GM18873 (cell line): ENCODE measurements at regions not wholly inside any gene's neighbourhood (a gene's known extent, or its start where the extent isn't known, plus 50 kb on each side); places are given as distances from the start of the nearest gene placed in this dataset.
"Not testable (repeated sequence)": the region's sequence is repeated elsewhere in the genome, so short reads cannot be mapped to it uniquely, and the experiment has no call there.

Experiments used
- ATAC-seq: cut with Tn5 transposase; IDR thresholded peaks from one replicate; pipeline ENCODE4 v1.9.1; 2021; ENCODE audit warnings: mild to moderate bottlenecking, moderate library complexity, moderate number of reproducible peaks; ENCODE audit not compliant: unreplicated experiment, low FRiP score

DNA sequence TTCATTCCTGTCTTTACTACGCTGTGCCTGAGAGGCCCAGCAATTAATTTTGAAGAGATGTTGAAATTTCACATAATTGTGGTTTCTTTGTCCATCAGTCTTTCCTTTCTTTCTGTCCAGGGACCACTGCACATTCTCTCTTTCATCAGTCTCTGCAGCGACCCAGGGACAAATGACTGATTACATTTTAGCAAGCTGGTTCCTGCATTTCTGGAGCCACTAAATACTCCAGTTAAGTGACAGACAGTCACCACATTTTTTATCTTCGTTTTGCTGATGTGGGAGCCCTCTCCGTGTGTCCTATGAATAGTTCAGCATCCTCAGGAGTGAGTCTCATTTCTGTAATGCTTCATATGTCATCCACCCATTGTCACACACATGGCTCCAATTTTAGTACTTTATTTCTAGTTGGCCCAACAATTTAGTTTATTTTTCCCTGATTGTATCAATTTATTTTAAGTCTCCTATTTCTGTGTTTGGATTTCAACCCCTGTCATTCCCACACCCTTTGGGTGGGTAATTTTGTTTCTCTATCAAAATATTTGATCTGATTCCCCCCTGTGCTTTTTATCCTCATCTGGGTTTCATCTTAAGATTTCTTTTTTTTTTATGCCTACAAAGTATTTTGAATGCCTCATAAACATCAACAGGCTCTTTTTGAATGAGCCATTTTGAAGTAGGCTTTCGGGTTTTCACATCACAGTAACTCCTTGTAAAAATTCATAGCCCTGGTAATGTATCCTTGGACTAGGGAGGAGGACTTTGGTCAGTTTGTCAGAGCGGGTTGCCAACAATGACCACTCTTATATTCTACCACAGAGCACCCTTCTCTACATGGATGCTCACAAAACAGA, 1196.5 kb downstream of the GALC start:
- ATAC-seq: no peak

DNA sequence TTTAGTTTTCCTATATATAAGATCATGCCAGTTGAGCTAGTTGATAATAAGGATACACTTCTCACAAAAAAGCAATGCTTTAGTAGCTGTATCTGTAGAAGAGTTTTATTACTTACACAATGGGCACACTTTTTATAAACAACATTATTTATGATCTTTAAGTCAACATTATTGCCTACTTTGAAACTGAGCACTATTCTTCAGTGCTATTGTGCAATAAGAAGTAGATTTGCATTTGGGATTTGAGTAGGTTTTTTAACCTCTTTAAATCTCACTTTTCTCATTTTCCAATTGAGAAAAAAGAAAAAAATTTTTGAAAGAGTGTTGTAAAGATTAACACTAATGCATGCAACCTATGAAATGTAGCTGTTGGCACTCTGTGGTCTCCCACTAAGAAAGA, 1198.3 kb downstream of the GALC start:
- ATAC-seq: no peak

DNA sequence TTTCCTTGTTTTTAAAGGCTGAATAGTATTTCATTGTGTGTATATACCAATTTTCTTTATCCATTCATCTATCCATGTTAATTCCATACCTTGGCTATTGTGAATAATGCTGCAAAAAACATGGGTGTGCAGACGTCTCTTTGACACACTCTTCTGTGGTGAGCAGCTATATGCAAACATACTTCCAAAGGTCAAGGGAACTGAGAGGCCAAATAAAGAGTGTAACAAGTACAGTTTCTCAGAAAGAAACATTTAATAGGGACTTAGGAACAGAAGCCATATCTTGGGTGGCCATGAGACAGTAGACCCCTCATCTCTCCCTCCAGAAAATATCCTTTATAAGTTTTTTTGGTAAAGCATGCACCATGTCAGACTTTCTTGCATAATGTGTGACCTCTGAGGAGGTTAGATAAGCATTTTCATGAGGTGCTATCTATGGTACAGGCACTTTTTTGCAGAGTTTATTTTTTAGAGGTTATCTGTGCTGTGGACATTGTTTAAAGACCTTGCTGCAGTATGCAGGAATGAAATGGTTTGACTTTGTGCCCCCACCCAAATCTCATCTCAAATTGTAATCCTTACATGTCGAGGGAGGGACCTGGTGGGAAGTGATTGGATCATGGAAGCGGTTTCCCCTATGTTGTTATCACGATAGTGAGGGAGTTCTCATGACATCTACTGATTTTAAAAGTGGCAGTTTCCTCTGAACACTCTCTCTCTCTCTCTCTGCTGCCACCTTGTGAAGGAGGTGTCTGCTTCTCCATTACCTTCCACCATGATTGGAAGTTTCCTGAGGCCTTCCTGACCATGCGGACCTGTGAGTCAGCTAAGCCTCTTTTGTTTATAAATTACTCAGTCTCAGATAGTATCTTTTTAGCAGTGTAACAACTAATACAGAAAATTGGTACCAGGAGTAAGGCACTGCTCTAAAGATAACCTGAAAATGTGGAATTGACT, 1202.3 kb downstream of the GALC start:
- ATAC-seq: no peak

DNA sequence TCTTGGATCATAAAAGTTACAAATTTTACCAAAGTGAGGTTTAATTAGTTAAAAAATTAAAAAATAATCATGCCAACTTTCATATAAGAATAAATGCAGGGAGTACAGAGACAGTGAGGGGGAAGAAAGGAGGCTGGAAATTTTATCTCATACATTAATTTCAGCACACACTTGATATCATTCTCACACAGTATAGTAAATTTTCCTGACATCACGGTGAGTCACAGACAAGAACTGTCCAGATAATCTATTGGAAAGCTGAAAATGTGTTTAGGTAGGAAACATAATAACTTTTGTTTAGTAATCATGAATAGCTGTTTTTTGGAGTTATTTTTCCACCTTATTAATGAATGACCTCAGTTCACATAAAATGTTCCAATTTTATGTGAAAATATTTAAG, 1204.8 kb downstream of the GALC start:
- ATAC-seq: no peak

DNA sequence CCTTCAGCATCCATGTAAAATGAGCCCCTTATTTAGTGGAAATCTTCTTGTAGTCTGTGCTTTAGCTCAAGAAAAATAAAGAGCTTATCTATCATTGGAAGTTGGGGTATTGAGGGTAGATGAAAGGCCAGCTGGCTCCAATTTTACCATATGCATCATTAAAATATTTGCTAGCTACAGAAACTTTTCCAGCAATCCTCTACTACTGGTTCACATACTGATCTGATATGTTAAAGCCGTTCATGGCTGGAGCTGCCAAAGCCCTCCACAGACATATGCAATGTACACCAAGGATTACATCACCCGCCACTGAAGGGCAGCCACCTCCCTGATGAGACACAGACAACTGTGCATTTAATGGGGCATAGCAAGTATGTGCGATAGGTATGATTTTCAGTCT, 1205.3 kb downstream of the GALC start:
- ATAC-seq: no peak

DNA sequence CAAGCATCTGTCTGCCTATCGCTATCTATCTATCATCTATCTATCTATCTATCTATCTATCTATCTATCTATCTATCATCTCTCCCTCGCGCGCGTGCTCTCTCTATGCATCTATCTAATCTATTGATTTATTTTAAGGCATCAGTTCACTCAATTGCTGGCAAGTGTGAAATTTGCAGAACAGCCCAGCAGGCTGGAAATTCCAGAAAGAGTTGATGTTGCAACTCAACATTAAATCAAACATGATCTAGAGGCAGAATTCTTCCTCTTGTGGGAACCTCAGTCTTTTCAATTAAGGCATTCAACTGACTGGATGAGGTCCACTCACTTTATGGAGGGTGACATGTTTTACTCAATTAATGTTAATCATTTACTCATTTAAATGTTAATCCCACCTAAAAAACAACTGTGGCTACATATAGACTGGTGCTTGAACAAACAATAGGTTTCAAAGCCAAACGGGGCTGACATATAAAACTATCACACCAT, 1210.8 kb downstream of the GALC start:
- ATAC-seq: no peak

DNA sequence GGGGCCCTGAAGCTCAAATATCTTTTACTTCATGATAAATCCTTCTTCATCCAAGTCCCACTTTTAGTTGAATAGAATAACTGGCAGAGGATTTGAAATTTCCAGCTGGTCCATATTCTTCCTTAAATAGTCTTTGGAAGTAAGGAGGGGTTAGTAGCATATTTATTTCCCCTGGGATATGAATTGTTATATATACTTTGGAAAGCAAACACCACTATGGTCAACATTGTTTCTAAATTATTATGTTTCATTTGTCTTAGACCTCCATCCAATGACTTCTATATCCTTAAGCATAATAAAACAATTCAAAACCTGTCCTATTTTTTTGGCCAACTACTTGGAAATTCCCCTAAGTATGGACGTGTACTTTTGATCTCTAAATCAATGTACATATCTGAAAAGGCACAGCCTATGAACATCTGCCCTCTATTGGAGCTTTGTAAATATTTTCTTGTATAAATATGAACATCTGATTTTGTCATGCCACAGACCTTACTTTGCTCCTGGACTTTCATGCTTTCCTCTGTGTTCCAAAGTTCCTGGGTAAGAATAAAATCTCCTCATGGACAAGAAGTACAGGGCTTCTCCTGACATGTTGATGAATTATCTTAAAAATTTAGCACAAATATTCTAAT, 1212.0 kb downstream of the GALC start:
- no peak for ATAC-seq

DNA sequence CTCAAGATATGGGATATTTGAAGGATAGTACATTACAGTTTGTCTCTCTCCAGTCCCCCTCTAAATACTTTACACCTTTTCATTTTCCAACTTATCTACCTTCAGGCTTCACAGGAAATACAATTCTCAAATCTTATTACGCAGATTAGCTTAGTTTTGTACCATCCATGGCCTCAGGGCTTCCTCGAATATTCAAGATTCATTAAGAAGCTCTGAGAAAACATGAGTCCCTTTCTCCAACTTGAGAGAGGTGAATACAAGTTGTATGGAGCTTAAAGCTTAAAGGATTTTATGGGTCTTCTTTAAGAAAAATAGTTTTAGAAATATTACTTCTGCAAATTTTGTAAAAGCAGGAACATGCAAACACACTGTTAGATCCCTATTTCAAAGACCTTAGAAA, 1212.5 kb downstream of the GALC start:
- ATAC-seq: no peak

DNA sequence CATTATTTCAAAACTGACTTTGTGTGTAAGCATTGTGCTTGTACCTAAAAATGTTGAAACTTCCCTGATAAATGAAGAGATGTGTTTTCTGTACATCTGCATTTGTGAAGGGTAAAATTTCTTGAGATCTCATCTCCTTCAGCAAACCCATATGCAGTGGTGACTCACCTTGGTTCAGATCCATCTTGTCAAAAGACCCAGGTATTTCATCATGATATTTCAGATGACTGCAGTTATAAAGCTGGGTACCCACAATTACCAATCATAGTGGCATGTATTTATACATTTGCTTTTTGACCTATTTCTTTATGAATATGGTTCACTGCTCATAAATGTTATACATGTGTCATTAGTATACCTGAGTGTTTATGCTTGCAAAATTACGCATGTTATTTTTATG, 1213.6 kb downstream of the GALC start:
- no peak for ATAC-seq

DNA sequence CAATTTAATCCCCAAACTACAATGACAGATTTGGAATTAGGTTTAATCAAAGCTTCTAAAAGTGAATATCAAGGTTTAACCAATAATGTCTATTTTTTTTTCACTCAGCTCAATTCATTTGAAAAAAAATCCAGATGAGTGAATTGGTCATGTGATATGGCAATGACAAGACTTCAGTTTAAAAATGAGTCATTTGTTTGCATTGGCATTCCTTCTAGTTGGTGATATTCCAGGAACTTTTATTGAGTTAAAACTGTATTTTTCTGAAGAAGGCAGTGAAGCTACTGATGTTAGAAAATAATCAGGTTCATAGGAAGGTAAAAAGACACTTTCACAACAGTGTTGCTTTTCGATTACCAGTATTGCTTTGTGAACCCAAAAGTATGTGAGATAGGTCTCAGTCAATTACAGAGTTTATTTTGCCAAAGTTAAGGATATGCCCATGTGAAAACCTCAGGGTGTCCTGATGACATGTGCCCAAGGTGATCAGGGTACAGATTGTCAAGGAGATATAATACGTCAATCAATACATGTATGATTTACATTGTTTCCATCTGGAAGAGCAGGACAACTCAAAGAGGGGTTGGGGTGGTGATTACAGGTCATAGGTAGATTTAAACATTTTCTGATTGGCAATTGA, 1214.9 kb downstream of the GALC start:
- no peak for ATAC-seq

DNA sequence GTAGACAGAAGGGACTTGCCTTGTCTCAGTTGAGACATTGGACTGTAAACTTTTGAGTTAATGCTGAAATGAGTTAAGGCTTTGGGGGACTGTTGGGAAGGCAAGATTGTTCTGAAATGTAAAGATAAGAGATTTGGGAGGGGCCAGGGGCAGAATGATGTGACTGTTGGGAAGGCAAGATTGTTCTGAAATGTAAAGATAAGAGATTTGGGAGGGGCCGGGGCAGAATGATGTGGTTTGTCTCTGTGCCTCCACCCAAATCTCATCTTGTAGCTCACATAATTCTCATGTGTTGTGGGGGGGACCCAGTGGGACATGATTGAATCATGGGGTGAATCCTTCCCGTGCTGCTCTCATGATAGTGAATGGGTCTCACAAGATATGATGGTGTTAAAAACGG, 1217.1 kb downstream of the GALC start:
- not testable (repeated sequence) for ATAC-seq

DNA sequence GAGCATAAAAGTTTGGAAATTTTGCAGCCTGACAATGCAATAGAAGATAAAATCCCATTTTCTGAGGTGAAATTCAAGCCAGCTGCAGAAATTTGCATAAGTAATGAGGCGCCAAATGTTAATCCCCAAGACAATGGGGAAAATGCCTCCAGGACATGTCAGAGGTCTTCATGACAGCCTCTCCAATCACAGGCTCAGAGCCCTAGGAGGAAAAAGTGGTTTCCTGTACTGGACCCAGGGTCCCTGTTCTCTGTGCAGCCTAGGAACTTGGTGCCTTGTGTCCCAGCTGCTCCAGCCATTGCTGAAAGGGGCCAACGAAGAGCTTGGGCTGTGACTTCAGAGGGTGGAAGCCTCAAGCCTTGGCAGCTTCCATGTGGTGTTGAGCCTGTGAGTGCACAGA, 1218.1 kb downstream of the GALC start:
- no peak for ATAC-seq

DNA sequence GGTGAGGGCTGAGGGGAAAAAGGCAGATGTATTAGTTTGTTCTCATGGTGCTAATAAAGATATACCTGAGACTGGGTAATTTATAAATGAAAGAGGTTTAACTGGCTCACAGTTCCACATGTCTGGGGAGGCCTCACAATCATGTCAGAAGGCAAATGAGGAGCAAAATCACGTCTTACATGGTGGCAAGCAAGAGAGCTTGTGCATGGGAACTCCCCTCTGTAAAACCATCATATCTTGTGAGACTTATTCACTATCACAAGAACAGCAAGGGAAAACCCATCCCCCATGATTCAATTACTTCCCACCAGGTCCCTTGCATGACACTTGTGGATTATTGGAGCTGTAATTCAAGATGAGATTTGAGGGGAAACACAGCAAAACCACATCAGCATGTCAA, 1220.9 kb downstream of the GALC start:
- no peak for ATAC-seq

DNA sequence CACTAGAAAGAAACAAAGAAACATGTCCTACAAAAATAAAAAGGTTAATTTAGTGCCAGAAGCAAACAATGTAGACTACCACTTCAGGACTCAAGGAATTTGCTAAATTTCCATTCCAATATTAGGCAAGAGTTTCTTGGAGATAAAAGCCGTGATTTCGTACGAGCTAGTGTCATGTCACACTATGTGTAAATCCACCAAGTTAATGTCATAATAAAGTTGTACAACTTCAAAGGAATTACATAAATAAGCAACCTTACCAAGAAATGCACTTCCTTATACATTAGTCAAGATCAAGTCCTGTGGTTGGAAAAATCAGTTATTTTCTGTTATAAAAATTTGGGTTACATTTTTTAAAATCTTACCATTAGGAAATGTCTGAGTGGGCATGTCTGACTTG, 1222.8 kb downstream of the GALC start:
- no peak for ATAC-seq

DNA sequence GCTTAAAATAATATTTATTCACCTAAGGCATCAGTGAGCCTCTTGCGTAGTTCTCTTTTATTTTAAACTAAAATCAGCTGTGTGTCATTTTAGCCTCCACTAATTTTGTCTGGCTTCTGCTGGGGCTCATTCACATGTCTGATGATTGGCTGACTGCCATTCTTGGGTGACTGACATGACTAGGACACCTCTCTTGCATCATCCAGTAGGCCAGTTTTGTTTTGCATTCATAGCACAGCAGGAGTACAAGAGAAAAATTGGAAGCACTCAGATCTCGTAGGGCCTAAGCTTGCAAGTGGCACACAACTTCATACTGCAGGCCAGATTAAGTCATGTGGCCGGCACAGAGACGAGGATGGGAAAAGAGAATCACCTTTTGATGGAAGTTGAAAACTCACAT, 1226.5 kb downstream of the GALC start:
- ATAC-seq: no peak

DNA sequence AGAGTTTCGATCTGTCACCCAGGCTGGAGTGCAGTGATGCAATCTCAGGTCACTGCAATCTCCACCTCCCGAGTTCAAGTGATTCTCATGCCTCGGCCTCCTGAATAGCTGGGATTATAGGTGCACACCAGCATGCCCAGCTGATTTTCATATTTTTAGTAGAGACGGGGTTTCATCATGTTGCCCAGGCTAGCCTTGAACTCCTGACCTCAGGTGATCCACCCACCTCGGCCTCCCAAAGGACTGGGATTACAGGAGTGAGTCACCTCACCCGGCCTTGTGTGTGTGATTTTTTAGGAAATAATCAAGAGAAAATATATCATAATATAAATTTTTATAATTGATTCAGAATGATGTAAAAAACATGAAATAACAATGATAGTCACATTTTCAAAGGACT, 1231.4 kb downstream of the GALC start:
- ATAC-seq: no peak

DNA sequence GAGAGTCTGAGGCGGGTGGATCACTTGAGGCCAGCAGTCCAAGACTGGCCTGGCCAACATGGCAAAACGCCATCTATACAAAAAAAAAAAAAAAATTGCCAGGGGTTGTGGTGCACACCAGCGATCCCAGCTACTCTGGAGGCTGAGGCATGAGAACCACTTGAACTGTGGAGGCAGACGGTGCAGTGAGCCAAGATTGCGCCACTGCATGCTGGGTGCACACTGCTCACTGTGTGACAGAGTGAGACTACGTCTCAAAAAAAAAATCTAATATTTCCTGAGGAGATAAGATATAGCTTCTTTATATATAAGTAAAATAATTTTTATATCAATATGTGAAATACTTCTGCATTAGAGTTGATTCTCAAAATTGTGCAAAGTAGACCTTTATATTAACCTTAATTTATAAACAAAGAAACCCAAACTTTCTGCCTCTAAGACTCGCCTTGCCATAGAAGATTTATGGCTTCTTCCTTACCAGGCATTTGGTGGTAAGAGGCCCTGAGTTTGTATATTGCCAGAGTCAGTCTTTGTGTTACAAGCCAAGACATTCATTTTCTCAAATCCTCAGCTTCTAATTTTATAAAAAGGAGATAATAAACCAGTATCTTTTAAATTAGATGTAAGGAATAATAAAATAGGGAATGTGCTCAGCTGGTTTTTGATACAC, 1226.7 kb downstream of the FLRT2 start:
- no peak for ATAC-seq

DNA sequence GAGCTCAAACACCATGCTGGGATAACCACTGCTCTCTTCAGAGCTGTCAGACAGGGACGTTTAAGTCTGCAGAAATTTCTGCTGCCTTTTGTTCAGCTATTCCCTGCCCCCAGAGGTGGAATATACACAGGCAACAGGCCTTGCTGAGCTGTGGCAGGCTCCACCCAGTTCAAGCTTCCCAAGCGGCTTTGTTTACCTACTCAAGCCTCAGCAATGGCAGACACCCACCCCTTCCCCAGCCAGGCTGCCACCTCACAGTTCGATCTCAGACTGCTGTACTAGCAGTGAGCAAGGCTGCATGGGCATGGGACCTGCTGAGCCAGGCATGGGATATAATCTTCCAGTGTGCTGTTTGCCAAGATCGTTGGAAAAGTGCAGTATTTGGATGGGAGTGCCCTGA, 1220.5 kb downstream of the FLRT2 start:
- ATAC-seq: not testable (repeated sequence)

DNA sequence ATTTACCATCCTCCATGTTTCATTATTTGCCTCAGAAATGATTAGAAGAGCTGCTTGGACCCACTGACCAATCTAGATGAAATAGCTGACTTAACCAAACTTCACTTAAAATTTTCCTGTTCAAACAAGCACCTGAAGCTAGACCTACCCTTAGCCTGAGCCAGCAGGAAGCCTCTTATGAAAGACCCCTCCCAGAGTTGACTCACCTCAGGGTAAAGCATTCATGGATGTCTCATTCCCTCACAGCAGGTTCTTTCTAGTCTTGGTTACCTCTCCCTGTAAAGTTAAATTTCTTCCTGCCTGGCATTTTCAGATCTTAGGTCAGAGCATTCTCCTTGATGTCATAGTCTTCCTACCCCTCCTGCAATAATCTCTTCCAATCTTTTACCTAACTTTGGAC, 1209.8 kb downstream of the FLRT2 start:
- ATAC-seq: no peak

DNA sequence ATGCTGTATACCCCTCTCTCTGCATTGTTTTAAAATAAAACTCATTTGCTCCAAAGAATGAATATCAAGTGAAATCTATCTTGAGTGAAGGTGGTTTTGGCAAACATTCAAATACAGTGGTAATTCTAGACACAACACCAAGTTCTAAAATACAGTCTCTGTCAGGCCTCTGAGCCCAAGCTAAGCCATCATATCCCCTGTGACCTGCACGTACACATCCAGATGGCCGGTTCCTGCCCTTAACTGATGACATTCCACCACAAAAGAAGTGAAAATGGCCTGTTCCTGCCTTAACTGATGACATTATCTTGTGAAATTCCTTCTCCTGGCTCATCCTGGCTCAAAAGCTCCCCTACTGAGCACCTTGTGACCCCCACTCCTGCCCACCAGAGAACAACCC, 1201.5 kb downstream of the FLRT2 start:
- not testable (repeated sequence) for ATAC-seq
